Dendritic cell treated with granulocyte-macrophage colony-stimulating factor and Interleukin-4, amounts not matched to agents 40 ng/mL and 50 ng/mL, for 4 days (primary cell): ENCODE measurements at regions not wholly inside any gene's neighbourhood (a gene's known extent, or its start where the extent isn't known, plus 50 kb on each side); places are given as distances from the start of the nearest gene placed in this dataset.
"Not testable (repeated sequence)": the region's sequence is repeated elsewhere in the genome, so short reads cannot be mapped to it uniquely, and the experiment has no call there.

Source experiments
- H3K27ac Mint-ChIP-seq: one replicate; pipeline ENCODE4 v1.8.0; 2022; ENCODE audit warnings: mild to moderate bottlenecking, mixed read lengths
- H3K27me3 Mint-ChIP-seq: one replicate; pipeline ENCODE4 v1.8.0; 2022; ENCODE audit warnings: mild to moderate bottlenecking, mixed read lengths
- H3K36me3 Mint-ChIP-seq: one replicate; pipeline ENCODE4 v1.8.0; 2022; ENCODE audit warnings: low read depth, mixed read lengths
- H3K4me1 Mint-ChIP-seq: one replicate; pipeline ENCODE4 v1.8.0; 2022; ENCODE audit warnings: low read depth, mixed read lengths
- H3K4me3 Mint-ChIP-seq: one replicate; pipeline ENCODE4 v1.8.0; 2022; ENCODE audit warnings: mild to moderate bottlenecking, moderate library complexity, mixed read lengths
- H3K9me3 Mint-ChIP-seq: one replicate; pipeline ENCODE4 v1.8.0; 2022; ENCODE audit warnings: mixed read lengths
- intact Hi-C: fragments of 100-400 bp; cut with micrococcal nuclease; formaldehyde crosslinking; loops from one replicate; pipeline ENCODE4 v1.15.0; 2022

GRCh38 chr7:3144776-3145125 is 101.1 kb upstream of the CARD11 start:
- H3K27ac Mint-ChIP-seq, H3K9me3 Mint-ChIP-seq, H3K4me1 Mint-ChIP-seq, H3K4me3 Mint-ChIP-seq, H3K36me3 Mint-ChIP-seq: not testable (repeated sequence)
- H3K27me3 Mint-ChIP-seq: peaks cover 54% of the 10 kb centered on the region
- intact Hi-C loops: loop anchor here (10.0 kb wide), 1 partner anchor 50 kb away; no protein-coding TSS in a partner anchor

GRCh38 chr7:3146571-3147226 is 103.0 kb upstream of the CARD11 start:
- Mint-ChIP-seq H3K4me1 (peaks cover 10% of the 10 kb centered on the region), H3K36me3 (no peaks in the 10 kb centered on the region), H3K27ac (no peak overlapping the region), H3K4me3 (no peak overlapping the region), H3K9me3 (no peaks in the 10 kb centered on the region), H3K27me3 (peaks cover 59% of the 10 kb centered on the region)
- intact Hi-C loops: loop anchor here (10.0 kb wide), 1 partner anchor 52 kb away; no protein-coding TSS in a partner anchor

- intact Hi-C loops: loop anchor here (10.0 kb wide), 1 partner anchor 54 kb away; no protein-coding TSS in a partner anchor
These were observed 104.8 kb upstream of the CARD11 start for GRCh38 chr7:3148471-3148870.

GRCh38 chr7:3149231-3149995 is 105.7 kb upstream of the CARD11 start:
- Mint-ChIP-seq H3K27ac (no peak overlapping the region), H3K4me3 (no peak overlapping the region), H3K9me3 (no peaks in the 10 kb centered on the region), H3K27me3 (peaks cover 69% of the 10 kb centered on the region), H3K36me3 (no peaks in the 10 kb centered on the region), H3K4me1 (peaks cover 10% of the 10 kb centered on the region)
- intact Hi-C loops: loop anchor here (10.0 kb wide), 1 partner anchor 55 kb away; no protein-coding TSS in a partner anchor

More at GRCh38 chr7:3148471-3148870, 104.8 kb upstream of the CARD11 start:
- not testable (repeated sequence) for H3K4me3 Mint-ChIP-seq, H3K27ac Mint-ChIP-seq, H3K9me3 Mint-ChIP-seq, H3K36me3 Mint-ChIP-seq, H3K4me1 Mint-ChIP-seq
- H3K27me3 Mint-ChIP-seq: peaks cover 64% of the 10 kb centered on the region

GRCh38 chr7:3150027-3150426 is 106.4 kb upstream of the CARD11 start:
- Mint-ChIP-seq H3K4me3 (no peak overlapping the region), H3K4me1 (peaks cover 10% of the 10 kb centered on the region), H3K27ac (no peak overlapping the region), H3K9me3 (no peaks in the 10 kb centered on the region), H3K27me3 (peaks cover 67% of the 10 kb centered on the region), H3K36me3 (no peaks in the 10 kb centered on the region)
- intact Hi-C loops: no loop called here

- intact Hi-C loops: no loop called here
- H3K27ac Mint-ChIP-seq: no peak overlapping the region
- H3K27me3 Mint-ChIP-seq: peaks cover 57% of the 10 kb centered on the region
- no peak overlapping the region for H3K4me3 Mint-ChIP-seq
- peaks cover 5% of the 10 kb centered on the region for H3K4me1 Mint-ChIP-seq
- H3K9me3 Mint-ChIP-seq: no peaks in the 10 kb centered on the region
- H3K36me3 Mint-ChIP-seq: no peaks in the 10 kb centered on the region
These were observed 108.1 kb upstream of the CARD11 start for GRCh38 chr7:3151784-3152183.

- intact Hi-C loops: no loop called here
- Mint-ChIP-seq H3K36me3 (no peaks in the 10 kb centered on the region), H3K9me3 (no peaks in the 10 kb centered on the region), H3K4me1 (peaks cover 9% of the 10 kb centered on the region), H3K4me3 (no peak overlapping the region), H3K27me3 (peaks cover 48% of the 10 kb centered on the region), H3K27ac (no peak overlapping the region)
These were observed 109.0 kb upstream of the CARD11 start for GRCh38 chr7:3152714-3153113.

- peaks cover 13% of the 10 kb centered on the region for H3K4me1 Mint-ChIP-seq
- no peak overlapping the region for H3K27ac Mint-ChIP-seq
- no peak overlapping the region for H3K4me3 Mint-ChIP-seq
- H3K9me3 Mint-ChIP-seq: no peaks in the 10 kb centered on the region
- H3K27me3 Mint-ChIP-seq: peaks cover 48% of the 10 kb centered on the region
- intact Hi-C loops: no loop called here
- H3K36me3 Mint-ChIP-seq: no peaks in the 10 kb centered on the region
These were observed 109.5 kb upstream of the CARD11 start for GRCh38 chr7:3153118-3153517.

- no peak overlapping the region for H3K27ac Mint-ChIP-seq
- intact Hi-C loops: loop anchor here (1.0 to 2.0 kb wide), 3 partner anchors 90 to 290 kb away; no protein-coding TSS in a partner anchor
These were observed 110.7 kb upstream of the CARD11 start for GRCh38 chr7:3154317-3154716.

GRCh38 chr7:3154881-3155494 is 111.3 kb upstream of the CARD11 start:
- no peaks in the 10 kb centered on the region for H3K36me3 Mint-ChIP-seq
- intact Hi-C loops: loop anchor here (1.0 to 2.0 kb wide), 3 partner anchors 90 to 290 kb away; no protein-coding TSS in a partner anchor
- H3K4me1 Mint-ChIP-seq: peaks cover 13% of the 10 kb centered on the region
- no peaks in the 10 kb centered on the region for H3K9me3 Mint-ChIP-seq
- no peak overlapping the region for H3K27ac Mint-ChIP-seq
- peaks cover 34% of the 10 kb centered on the region for H3K27me3 Mint-ChIP-seq
- H3K4me3 Mint-ChIP-seq: no peak overlapping the region

More at GRCh38 chr7:3154317-3154716, 110.7 kb upstream of the CARD11 start:
- Mint-ChIP-seq H3K36me3 (no peaks in the 10 kb centered on the region), H3K27me3 (peaks cover 41% of the 10 kb centered on the region), H3K4me1 (peaks cover 13% of the 10 kb centered on the region), H3K9me3 (no peaks in the 10 kb centered on the region), H3K4me3 (no peak overlapping the region)

GRCh38 chr7:3156508-3156907 is 112.8 kb upstream of the CARD11 start:
- H3K27ac Mint-ChIP-seq: no peak overlapping the region
- intact Hi-C loops: no loop called here
- peaks cover 13% of the 10 kb centered on the region for H3K4me1 Mint-ChIP-seq
- H3K36me3 Mint-ChIP-seq: no peaks in the 10 kb centered on the region
- H3K4me3 Mint-ChIP-seq: no peak overlapping the region
- H3K27me3 Mint-ChIP-seq: peaks cover 32% of the 10 kb centered on the region
- H3K9me3 Mint-ChIP-seq: no peaks in the 10 kb centered on the region

- peaks cover 25% of the 10 kb centered on the region for H3K27me3 Mint-ChIP-seq
- H3K27ac Mint-ChIP-seq: no peak overlapping the region
- no peaks in the 10 kb centered on the region for H3K9me3 Mint-ChIP-seq
- H3K4me1 Mint-ChIP-seq: peaks cover 18% of the 10 kb centered on the region
- H3K36me3 Mint-ChIP-seq: no peaks in the 10 kb centered on the region
- no peak overlapping the region for H3K4me3 Mint-ChIP-seq
- intact Hi-C loops: no loop called here
These were observed 114.1 kb upstream of the CARD11 start for GRCh38 chr7:3157566-3158287.

- Mint-ChIP-seq H3K27me3 (peaks cover 23% of the 10 kb centered on the region), H3K4me3 (no peak overlapping the region), H3K36me3 (no peaks in the 10 kb centered on the region), H3K4me1 (peaks cover 18% of the 10 kb centered on the region), H3K27ac (no peak overlapping the region), H3K9me3 (no peaks in the 10 kb centered on the region)
- intact Hi-C loops: no loop called here
These were observed 114.7 kb upstream of the CARD11 start for GRCh38 chr7:3158341-3158760.
